A549 (cell line): ENCODE measurements at regions not wholly inside any gene's neighbourhood (a gene's known extent, or its start where the extent isn't known, plus 50 kb on each side); places are given as distances from the start of the nearest gene placed in this dataset.

ENCODE experiments used
- ATAC-seq, 2 experiments: fragments of 200-7000 bp in 1 of 2; fragments of >200 bp in 1 of 2; cut with Nextera tagmentation in 1 of 2; cut with Tn5 transposase in 1 of 2; 3 replicates each; pipeline versions ENCODE4 v1.8.0 to v1.9.1; 2018 to 2020; ENCODE audit warnings: mild to moderate bottlenecking in 1 of 2, moderate library complexity in 1 of 2
- CTCF ChIA-PET: fragments of 300-600 bp; sonication (Branson Sonifier 250); formaldehyde crosslinking; extraction: SDS; loops from one replicate; lab custom pipeline; 2021; ENCODE audit warnings: antibody characterized with exemption, inconsistent platforms; lab: Yijun Ruan, JAX
- POLR2A ChIA-PET: fragments of 350-600 bp; formaldehyde crosslinking; extraction: SDS; loops from one replicate; lab custom pipeline; 2021; ENCODE audit warnings: antibody characterized with exemption, inconsistent platforms; lab: Yijun Ruan, JAX
- DNase-seq, 2 experiments: peaks; one replicate each; pipeline versions ENCODE4 v3.0.0 to v3.0.0-alpha.2; 2011 to 2016; ENCODE audit warnings: low read depth in 1 of 2, low spot score in 1 of 2
- FAIRE-seq: peaks from 2 replicates; lab custom pipeline; 2011; peaks lifted over from hg19 to GRCh38; lab: Jason Lieb, UNC
- H3K27ac ChIP-seq, 2 experiments: fragments of >200 bp; sonication (Bioruptor Twin); formaldehyde crosslinking; 3 replicates each; pipeline ENCODE4 v1.5.1; 2016 to 2017
- H3K4me1 ChIP-seq: fragments of >200 bp; sonication (Bioruptor Twin); formaldehyde crosslinking; 3 replicates; pipeline ENCODE4 v1.6.1; 2016
- H3K4me2 ChIP-seq: fragments of >200 bp; sonication (Bioruptor Twin); formaldehyde crosslinking; 3 replicates; pipeline ENCODE4 v1.6.1; 2016
- H3K4me3 ChIP-seq: fragments of >200 bp; sonication (Bioruptor Twin); formaldehyde crosslinking; 3 replicates; pipeline ENCODE4 v1.5.1; 2016
- H3K9me3 ChIP-seq: fragments of >200 bp; sonication (Bioruptor Twin); formaldehyde crosslinking; 3 replicates; pipeline ENCODE4 v1.6.1; 2016
- CHD2 ChIP-seq: fragments of 150-350 bp; IDR thresholded peaks from 2 replicates; pipeline ENCODE4 v1.6.1; 2014; ENCODE audit warnings: low read length; ENCODE audit not compliant: partially characterized antibody
- CHD4 ChIP-seq: fragments of 200-600 bp; sonication (generic); IDR thresholded peaks from 2 replicates; pipeline ENCODE4 v1.6.1; 2016; ENCODE audit warnings: antibody characterized with exemption, mild to moderate bottlenecking, borderline replicate concordance
- HDAC2 ChIP-seq: fragments of 200-600 bp; sonication (generic); IDR thresholded peaks from 2 replicates; pipeline ENCODE4 v1.6.1; 2016
- HEYL ChIP-seq: fragments of 250-450 bp; sonication (Bioruptor Pico); IDR thresholded peaks from 2 replicates; pipeline ENCODE4 v1.8.0; 2021; ENCODE audit warnings: mild to moderate bottlenecking, moderate library complexity
- KDM1A ChIP-seq: fragments of 200-600 bp; sonication (generic); IDR thresholded peaks from 2 replicates; pipeline ENCODE4 v1.6.1; 2016; ENCODE audit warnings: low read depth, mild to moderate bottlenecking
- MAZ ChIP-seq: fragments of 150-350 bp; IDR thresholded peaks from 2 replicates; pipeline ENCODE4 v1.6.1; 2014; ENCODE audit warnings: antibody characterized with exemption, low read depth, low read length, borderline replicate concordance
- PHF8 ChIP-seq: fragments of 200-600 bp; sonication (generic); IDR thresholded peaks from 2 replicates; pipeline ENCODE4 v1.6.1; 2016; ENCODE audit warnings: low read depth, mild to moderate bottlenecking, antibody characterized with exemption, moderate library complexity, borderline replicate concordance
- POLR2AphosphoS2 ChIP-seq: conservative IDR thresholded peaks from 2 replicates; pipeline ENCODE4 v1.6.1; 2012; ENCODE audit warnings: low read length, improper control_type of control experiment, inconsistent platforms
- RAD21 ChIP-seq, 2 experiments: fragments of >200 bp in 1 of 2; sonication (Bioruptor Twin) in 1 of 2; formaldehyde crosslinking in 1 of 2; IDR thresholded peaks in 1 of 2; conservative IDR thresholded peaks in 1 of 2; 2 replicates in 1 of 2; 3 replicates in 1 of 2; pipeline ENCODE4 v1.6.1; 2012 to 2018; ENCODE audit warnings: inconsistent platforms in 1 of 2
- RARB ChIP-seq: fragments of 250-450 bp; sonication (Bioruptor Pico); IDR thresholded peaks from 2 replicates; pipeline ENCODE4 v1.8.0; 2021; ENCODE audit warnings: mild to moderate bottlenecking, moderate library complexity
- RCOR1 ChIP-seq: fragments of 150-350 bp; IDR thresholded peaks from 2 replicates; pipeline ENCODE4 v1.6.1; 2014; ENCODE audit warnings: antibody characterized with exemption, low read length, low read depth
- RNF2 ChIP-seq: fragments of 200-600 bp; sonication (generic); IDR thresholded peaks from 2 replicates; pipeline ENCODE4 v1.6.1; 2016; ENCODE audit warnings: low read depth, mild to moderate bottlenecking, antibody characterized with exemption, moderate library complexity, borderline replicate concordance
- SMC3 ChIP-seq: fragments of >200 bp; sonication (Bioruptor Twin); formaldehyde crosslinking; IDR thresholded peaks from 3 replicates; pipeline ENCODE4 v1.6.1; 2018; ENCODE audit warnings: inconsistent platforms
- SREBF2 ChIP-seq: fragments of 450-650 bp; IDR thresholded peaks from 2 replicates; pipeline ENCODE4 v1.6.1; 2014; ENCODE audit warnings: mild to moderate bottlenecking, moderate library complexity
- ZC3H11A ChIP-seq: fragments of 450-650 bp; IDR thresholded peaks from 2 replicates; pipeline ENCODE4 v1.6.1; 2014; ENCODE audit warnings: antibody characterized with exemption, mild to moderate bottlenecking
- ZFP36 ChIP-seq: fragments of 450-650 bp; IDR thresholded peaks from 2 replicates; pipeline ENCODE4 v1.6.1; 2014; ENCODE audit warnings: borderline replicate concordance; ENCODE audit not compliant: partially characterized antibody
- WGBS: methylation state at CpG from one replicate; pipeline ENCODE4 v1.1.6; 2017; ENCODE audit errors: missing lambda C conversion rate; 5-methylcytosine and 5-hydroxymethylcytosine counted together
- TF ChIP-seq, protein P1 (sequence below): IDR thresholded peaks from 2 replicates; pipeline ENCODE4 v1.6.1; 2012
- TF ChIP-seq, protein P2 (sequence below): fragments of 250-450 bp; sonication (Bioruptor Pico); IDR thresholded peaks from 2 replicates; pipeline ENCODE4 v1.5.0; 2020; ENCODE audit warnings: low read depth, mild to moderate bottlenecking, moderate library complexity
- TF ChIP-seq, protein P3 (sequence below): fragments of >200 bp; sonication (Bioruptor Twin); formaldehyde crosslinking; IDR thresholded peaks from 2 replicates; pipeline ENCODE4 v1.6.1; 2016
- TF ChIP-seq, protein P4 (sequence below): fragments of 450-650 bp; IDR thresholded peaks from 2 replicates; pipeline ENCODE4 v1.6.1; 2014; ENCODE audit warnings: antibody characterized with exemption
- TF ChIP-seq, protein P5 (sequence below): IDR thresholded peaks from 2 replicates; pipeline ENCODE4 v1.6.1; 2012
- TF ChIP-seq, protein P6 (sequence below): fragments of >200 bp; sonication (Bioruptor Twin); formaldehyde crosslinking; IDR thresholded peaks from 3 replicates; pipeline ENCODE4 v1.6.1; 2016
- TF ChIP-seq, protein P7 (sequence below): fragments of 200-600 bp; sonication (generic); IDR thresholded peaks from 2 replicates; pipeline ENCODE4 v1.6.1; 2016; ENCODE audit warnings: antibody characterized with exemption, mild to moderate bottlenecking, moderate library complexity

DNA sequence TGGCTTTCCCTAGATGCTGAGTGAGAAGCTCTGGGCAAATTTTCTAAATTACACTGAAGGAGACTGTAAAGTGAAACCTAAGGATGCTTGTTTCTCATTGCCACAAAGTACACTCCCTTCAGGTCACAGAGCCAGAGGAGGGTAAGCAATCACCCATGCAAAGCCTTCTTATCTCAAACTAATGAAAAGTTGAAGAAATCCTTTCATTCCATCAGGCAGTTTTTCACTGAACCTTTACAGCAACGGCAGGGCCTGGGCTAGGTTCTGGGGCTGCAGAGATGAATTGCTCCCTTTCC, 106.2 kb downstream of the RASSF10 start:
- ATAC-seq (no peak), FAIRE-seq (no peak), DNase-seq (no peak)
- Histone ChIP-seq H3K4me1 (peaks cover 58% of the 10 kb centered on the region), H3K27ac (peak overlapping the region; percentile 29 to 83; a peak in 5 of 6 replicates), H3K4me3 (no peak overlapping the region), H3K9me3 (no peaks in the 10 kb centered on the region), H3K4me2 (no peak overlapping the region)
- no peak for TF ChIP-seq RNF2
- POLR2A ChIA-PET, result interaction anchor here (1.5 kb wide), 1 partner anchor 106 kb away, joined by 3 read pairs; no protein-coding TSS in a partner anchor
- CTCF ChIA-PET, result interaction anchor here (0.7 to 1.7 kb wide), 5 partner anchors 12 to 73 kb away, joined by 3 to 4 read pairs (median 3); no protein-coding TSS in a partner anchor
- 3% methylated on average over 1 of the region's 1 CpG for WGBS

DNA sequence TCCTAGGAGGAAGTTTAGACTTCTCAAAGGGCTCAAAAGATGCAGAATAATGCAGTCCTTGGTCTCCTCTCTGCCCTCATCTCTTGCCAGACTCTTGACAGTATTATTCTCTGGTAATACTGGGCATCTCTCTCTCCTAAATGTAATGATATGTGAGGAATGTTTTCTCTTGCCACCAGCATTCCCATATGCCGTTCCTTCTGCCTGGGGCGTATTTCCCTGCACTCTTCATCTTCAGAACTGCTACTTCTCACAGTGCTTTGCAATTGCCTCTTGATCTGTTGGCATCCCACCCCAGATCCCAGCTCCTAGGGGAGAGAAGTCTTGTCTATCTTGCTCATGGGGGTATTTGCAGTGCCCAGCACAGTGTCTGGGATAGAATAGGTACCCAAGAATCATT, 107.4 kb downstream of the RASSF10 start:
- ATAC-seq, result no peak
- TF ChIP-seq HEYL (CRISPR knock-in tag) (no peak), ZFP36 (no peak), ZC3H11A (no peak), RCOR1 (no peak), CHD4 (no peak), CHD2 (no peak), SREBF2 (no peak), SMC3 (no peak), MAZ (no peak)
- TF ChIP-seq, protein P1, sequence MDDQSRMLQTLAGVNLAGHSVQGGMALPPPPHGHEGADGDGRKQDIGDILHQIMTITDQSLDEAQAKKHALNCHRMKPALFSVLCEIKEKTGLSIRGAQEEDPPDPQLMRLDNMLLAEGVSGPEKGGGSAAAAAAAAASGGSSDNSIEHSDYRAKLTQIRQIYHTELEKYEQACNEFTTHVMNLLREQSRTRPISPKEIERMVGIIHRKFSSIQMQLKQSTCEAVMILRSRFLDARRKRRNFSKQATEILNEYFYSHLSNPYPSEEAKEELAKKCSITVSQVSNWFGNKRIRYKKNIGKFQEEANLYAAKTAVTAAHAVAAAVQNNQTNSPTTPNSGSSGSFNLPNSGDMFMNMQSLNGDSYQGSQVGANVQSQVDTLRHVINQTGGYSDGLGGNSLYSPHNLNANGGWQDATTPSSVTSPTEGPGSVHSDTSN, result no peak
- TF ChIP-seq, protein P2, sequence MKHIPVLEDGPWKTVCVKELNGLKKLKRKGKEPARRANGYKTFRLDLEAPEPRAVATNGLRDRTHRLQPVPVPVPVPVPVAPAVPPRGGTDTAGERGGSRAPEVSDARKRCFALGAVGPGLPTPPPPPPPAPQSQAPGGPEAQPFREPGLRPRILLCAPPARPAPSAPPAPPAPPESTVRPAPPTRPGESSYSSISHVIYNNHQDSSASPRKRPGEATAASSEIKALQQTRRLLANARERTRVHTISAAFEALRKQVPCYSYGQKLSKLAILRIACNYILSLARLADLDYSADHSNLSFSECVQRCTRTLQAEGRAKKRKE (CRISPR knock-in tag), result no peak
- TF ChIP-seq, protein P3, sequence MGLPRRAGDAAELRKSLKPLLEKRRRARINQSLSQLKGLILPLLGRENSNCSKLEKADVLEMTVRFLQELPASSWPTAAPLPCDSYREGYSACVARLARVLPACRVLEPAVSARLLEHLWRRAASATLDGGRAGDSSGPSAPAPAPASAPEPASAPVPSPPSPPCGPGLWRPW, result no peak
- TF ChIP-seq, protein P4, sequence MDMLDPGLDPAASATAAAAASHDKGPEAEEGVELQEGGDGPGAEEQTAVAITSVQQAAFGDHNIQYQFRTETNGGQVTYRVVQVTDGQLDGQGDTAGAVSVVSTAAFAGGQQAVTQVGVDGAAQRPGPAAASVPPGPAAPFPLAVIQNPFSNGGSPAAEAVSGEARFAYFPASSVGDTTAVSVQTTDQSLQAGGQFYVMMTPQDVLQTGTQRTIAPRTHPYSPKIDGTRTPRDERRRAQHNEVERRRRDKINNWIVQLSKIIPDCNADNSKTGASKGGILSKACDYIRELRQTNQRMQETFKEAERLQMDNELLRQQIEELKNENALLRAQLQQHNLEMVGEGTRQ, result no peak
- TF ChIP-seq, all 56 proteins: peak for 0
- ChIA-PET POLR2A (no interaction called here), CTCF (interaction anchor here (1.6 to 2.6 kb wide), 2 partner anchors 11 to 153 kb away, joined by 4 to 8 read pairs; no protein-coding TSS in a partner anchor)
- WGBS, result 79% methylated on average over 2 of the region's 2 CpGs
- FAIRE-seq (no peak), DNase-seq (no peak)
- Histone ChIP-seq H3K9me3 (no peaks in the 10 kb centered on the region), H3K4me2 (no peak overlapping the region), H3K4me1 (peaks cover 56% of the 10 kb centered on the region), H3K27ac (peak overlapping the region in 1 of 2 experiments; percentile 83; a peak in 3 of 6 replicates), H3K4me3 (no peak overlapping the region)

DNA sequence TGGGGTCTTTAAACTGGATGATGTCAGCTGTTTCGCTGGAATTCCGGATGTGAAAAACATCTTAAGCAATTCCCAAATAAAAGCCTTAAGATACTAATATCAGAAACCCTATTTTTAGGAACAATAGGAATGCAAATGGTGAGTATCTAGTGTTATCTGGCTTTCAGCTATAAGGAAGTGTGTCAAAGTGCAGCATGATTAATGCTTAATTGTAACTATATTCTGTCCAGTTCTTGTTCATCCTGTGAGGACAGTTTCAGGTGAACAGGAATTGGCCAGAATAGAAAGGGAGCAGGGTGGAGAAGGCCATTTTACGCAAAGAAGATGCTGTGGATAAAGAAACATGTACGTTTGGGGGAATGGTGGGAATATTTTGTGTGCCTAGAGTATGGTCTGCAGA, 108.2 kb downstream of the RASSF10 start:
- CTCF ChIA-PET, result interaction anchor here (1.0 to 2.6 kb wide), 2 partner anchors 11 to 86 kb away, joined by 3 to 8 read pairs; no protein-coding TSS in a partner anchor
- Histone ChIP-seq H3K4me1 (peaks cover 52% of the 10 kb centered on the region), H3K9me3 (peaks cover 2% of the 10 kb centered on the region; the same call in 1 of the 3 replicates), H3K4me2 (no peak overlapping the region; the same call in 2 of the 3 replicates), H3K4me3 (no peak overlapping the region), H3K27ac (peak overlapping the region; percentile 66 to 83; a peak in 5 of 6 replicates)
- FAIRE-seq (peak; percentile 32), ATAC-seq (no peak), DNase-seq (no peak)
- TF ChIP-seq, protein P5, sequence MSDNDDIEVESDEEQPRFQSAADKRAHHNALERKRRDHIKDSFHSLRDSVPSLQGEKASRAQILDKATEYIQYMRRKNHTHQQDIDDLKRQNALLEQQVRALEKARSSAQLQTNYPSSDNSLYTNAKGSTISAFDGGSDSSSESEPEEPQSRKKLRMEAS, result no peak
- TF ChIP-seq, protein P3, result no peak
- TF ChIP-seq, protein P6, sequence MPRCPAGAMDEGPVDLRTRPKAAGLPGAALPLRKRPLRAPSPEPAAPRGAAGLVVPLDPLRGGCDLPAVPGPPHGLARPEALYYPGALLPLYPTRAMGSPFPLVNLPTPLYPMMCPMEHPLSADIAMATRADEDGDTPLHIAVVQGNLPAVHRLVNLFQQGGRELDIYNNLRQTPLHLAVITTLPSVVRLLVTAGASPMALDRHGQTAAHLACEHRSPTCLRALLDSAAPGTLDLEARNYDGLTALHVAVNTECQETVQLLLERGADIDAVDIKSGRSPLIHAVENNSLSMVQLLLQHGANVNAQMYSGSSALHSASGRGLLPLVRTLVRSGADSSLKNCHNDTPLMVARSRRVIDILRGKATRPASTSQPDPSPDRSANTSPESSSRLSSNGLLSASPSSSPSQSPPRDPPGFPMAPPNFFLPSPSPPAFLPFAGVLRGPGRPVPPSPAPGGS, result no peak
- TF ChIP-seq RARB (CRISPR knock-in tag) (no peak), HDAC2 (no peak), PHF8 (no peak), KDM1A (no peak), POLR2AphosphoS2 (no peak), RAD21 (conservative IDR thresholded peaks at IDR 0.05 in 1 of 2, IDR thresholded peaks at IDR 0.05 in 1 of 2) (no peak), MAZ (no peak), CHD2 (no peak)
- TF ChIP-seq, protein P4, result no peak
- TF ChIP-seq, protein P7, sequence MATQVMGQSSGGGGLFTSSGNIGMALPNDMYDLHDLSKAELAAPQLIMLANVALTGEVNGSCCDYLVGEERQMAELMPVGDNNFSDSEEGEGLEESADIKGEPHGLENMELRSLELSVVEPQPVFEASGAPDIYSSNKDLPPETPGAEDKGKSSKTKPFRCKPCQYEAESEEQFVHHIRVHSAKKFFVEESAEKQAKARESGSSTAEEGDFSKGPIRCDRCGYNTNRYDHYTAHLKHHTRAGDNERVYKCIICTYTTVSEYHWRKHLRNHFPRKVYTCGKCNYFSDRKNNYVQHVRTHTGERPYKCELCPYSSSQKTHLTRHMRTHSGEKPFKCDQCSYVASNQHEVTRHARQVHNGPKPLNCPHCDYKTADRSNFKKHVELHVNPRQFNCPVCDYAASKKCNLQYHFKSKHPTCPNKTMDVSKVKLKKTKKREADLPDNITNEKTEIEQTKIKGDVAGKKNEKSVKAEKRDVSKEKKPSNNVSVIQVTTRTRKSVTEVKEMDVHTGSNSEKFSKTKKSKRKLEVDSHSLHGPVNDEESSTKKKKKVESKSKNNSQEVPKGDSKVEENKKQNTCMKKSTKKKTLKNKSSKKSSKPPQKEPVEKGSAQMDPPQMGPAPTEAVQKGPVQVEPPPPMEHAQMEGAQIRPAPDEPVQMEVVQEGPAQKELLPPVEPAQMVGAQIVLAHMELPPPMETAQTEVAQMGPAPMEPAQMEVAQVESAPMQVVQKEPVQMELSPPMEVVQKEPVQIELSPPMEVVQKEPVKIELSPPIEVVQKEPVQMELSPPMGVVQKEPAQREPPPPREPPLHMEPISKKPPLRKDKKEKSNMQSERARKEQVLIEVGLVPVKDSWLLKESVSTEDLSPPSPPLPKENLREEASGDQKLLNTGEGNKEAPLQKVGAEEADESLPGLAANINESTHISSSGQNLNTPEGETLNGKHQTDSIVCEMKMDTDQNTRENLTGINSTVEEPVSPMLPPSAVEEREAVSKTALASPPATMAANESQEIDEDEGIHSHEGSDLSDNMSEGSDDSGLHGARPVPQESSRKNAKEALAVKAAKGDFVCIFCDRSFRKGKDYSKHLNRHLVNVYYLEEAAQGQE, result no peak
- WGBS, result 37% methylated on average over 4 of the region's 4 CpGs
- POLR2A ChIA-PET, result no interaction called here
